Superior temporal gyrus (tissue), 1 donor: ENCODE measurements at regions not wholly inside any gene's neighbourhood (a gene's known extent, or its start where the extent isn't known, plus 50 kb on each side); places are given as distances from the start of the nearest gene placed in this dataset.
"Not testable (repeated sequence)": the region's sequence is repeated elsewhere in the genome, so short reads cannot be mapped to it uniquely, and the experiment has no call there.

ENCODE experiments used
- DNase-seq: peaks from one replicate; pipeline ENCODE4 v3.0.0-alpha.2; 2016; ENCODE audit errors: extremely low spot score

DNA sequence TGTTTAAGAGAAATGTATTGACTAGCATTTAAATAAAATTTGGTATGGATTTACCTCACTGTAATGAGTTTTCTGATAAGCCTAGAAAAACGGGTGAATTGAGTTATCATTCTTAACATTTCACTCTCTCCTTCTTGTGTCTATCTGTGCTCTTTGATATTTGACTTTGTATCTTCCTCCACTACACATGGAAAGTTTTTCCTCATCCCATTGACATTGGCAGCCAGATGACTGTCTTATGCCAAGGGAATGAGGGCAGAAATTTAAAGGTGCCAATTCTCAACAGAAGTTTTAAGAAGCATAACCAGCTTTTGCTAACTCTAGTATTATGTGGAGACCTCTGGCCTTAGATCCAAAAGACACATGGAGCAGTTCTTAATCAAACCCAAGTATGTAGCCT lies 376.6 kb downstream of the DSEL start:
- DNase-seq = no peak

DNA sequence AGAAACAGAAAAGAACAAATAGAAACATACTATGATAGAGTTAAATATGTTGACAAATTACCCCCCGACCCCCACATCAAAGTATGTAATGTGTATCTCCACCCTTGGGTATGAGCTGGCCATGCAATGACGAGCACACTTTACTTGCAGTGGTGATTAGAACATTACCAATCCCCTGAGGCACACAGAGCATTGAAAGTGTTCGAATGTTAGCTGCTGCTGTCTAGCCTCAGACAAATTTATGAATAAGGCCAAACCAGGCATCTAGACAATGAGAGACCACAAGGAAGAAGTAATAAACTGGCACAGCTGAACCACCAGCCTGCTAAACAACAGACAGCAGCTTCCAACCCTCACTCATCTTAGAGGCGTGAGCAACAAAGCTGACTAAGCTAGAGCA lies 380.5 kb downstream of the DSEL start:
- no peak for DNase-seq

DNA sequence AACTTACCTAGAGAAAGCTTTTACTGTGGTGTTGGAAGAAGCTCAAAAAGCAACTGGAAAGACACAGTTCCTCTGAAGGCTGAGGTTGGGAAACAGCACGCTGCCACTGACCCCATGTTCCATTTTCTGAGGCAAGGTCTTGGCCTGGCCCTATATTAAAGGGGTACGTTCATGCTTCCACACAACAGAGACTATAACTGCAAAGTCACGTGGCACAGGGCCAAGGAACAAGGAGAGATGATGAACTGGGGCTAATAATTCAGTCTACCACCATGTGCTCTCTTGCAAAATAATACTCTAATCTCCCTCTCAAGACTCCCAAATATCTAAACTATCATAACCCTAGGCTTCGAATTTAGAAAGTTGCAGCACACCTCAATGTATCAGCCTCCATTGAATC lies 381.6 kb downstream of the DSEL start:
- no peak for DNase-seq

DNA sequence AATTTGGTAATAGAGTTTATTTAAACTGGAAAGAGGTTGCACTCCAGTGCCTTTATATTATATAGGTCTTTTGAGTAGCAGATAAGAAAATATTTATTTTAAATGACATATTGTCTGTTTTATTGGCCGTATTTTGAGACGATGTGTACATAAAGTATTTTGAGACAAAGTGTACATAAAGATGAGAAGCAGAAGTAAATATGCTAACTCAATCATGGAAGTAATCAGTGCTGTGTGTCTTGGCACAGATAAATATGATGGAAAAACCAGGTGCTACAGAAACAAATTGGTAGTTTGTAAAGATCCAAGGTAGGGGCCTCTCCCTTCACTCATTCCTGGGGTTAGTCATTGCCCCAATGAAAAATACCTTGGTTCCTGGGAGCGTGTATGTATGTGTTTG lies 382.9 kb downstream of the DSEL start:
- DNase-seq = no peak

DNA sequence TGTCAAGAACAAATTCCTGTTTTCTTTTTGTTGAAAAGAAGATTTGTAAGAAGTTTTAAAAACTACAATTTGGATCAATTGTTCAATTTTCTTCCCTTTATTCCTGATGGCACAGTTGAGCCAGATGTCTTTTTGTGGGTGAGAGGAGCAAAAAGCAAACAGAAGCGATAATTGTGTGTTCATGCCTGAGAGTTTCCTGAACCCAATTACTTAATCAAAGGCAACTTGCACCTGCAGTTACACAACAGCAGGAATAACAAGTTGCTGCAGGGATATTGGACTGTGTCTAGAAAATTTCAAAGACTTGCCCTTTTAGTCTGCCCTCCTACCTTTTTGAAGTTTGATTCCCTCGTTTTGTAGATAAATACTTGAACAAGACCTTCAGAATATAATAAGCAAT lies 383.6 kb downstream of the DSEL start:
- no peak for DNase-seq

DNA sequence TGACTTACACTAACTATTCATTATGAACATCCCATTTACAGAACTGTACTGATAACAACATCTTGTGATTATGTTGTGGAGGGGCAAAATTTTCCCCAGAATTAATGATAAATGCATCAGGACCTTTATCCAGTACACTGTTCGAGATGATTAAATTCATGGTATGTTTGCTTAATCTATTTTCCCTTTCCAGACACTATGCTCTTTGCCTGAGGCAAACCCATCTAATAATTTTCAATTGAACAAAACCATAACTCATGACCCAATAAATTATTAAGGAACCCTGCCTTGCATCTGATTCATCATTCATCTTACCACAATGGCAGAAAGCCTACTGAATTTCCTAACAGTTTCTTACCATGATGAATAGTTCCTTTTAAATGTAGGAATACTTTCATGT lies 385.0 kb downstream of the DSEL start:
- DNase-seq = no peak

DNA sequence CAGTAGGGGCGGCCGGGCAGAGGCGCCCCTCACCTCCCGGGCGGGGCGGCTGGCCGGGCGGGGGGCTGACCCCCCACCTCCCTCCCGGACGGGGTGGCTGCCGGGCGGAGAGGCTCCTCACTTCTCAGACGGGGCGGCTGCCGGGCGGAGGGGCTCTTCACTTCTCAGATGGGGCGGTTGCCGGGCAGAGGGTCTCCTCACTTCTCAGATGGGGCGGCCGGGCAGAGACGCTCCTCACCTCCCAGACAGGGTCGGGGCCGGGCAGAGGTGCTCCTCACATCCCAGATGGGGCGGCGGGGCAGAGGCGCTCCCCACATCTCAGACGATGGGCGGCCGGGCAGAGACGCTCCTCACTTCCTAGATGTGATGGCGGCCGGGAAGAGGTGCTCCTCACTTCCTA lies 389.8 kb downstream of the DSEL start:
- not testable (repeated sequence) for DNase-seq

DNA sequence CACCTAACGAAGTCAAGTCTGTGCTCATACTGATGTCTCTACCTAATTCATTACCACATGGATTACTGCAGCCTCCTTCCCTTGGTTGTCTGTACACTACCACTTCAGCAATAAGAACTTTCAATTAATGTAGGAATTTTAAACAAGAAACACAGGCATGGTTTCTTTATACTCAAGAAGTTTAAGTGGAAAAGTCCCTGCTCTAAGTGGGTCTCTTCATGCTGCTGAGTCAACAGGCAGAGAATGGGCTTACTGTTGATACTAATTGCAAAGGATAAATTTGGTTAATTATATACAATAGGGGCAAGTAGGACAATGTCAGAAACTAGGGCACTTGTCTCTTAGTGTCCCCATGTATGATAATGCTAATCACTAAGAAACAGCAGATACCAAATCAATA lies 392.6 kb downstream of the DSEL start:
- DNase-seq = no peak

DNA sequence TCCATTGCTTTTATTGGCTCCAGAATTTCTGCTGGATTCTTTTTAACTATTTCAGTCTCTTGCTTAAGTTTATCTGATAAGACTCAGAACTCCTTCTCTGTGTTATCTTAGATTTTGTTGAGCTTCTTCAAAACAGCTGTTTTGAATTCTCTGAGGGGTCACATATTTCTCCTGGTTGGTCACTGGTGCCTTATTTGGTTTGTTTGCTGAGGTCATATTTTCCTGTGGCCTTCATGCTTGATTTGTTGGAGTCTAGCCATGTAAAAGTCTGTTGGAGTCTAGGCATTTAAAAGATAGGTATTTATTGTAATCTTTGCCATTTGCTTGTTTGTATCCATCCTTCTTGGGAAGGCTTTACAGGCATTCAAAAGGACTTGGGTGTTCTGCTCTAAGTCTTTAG lies 398.7 kb downstream of the DSEL start:
- no peak for DNase-seq

DNA sequence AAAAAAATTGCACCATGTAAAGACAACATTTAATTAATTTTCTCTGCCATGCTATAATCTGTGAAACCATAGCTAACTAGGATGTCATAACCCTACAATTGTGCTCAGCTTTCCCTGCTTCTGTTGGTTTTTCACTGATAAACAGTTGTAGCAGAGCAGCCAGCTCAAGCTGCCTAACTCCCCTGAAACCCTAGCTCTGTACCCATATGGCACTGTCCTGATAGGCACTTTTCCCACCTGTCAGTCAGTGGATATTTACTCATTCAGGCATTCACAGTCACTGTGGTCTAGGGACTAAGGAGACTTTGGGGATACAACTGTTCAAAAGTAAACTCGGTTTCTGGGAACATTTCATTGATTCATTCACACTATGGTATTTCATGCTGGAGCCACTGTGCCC lies 407.0 kb downstream of the DSEL start:
- DNase-seq = no peak

DNA sequence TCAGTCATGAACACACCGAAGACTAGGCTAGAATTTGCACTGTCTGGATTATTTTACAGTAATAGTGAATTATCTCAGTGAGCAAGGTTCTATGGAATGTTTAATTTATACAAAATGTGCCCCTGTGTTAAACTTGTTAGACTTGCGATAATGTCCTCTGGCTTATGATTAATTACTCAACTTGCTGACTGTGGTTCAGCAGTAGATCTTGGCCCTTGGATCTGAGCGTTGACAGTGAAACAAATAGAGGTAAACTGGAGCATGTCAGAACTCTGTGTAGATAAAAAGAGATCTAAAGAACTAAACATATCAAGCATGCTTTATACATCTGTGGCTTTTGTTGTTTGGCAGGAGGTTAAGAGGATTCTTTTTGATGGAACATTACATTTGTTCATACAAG lies 407.6 kb downstream of the DSEL start:
- DNase-seq = no peak

DNA sequence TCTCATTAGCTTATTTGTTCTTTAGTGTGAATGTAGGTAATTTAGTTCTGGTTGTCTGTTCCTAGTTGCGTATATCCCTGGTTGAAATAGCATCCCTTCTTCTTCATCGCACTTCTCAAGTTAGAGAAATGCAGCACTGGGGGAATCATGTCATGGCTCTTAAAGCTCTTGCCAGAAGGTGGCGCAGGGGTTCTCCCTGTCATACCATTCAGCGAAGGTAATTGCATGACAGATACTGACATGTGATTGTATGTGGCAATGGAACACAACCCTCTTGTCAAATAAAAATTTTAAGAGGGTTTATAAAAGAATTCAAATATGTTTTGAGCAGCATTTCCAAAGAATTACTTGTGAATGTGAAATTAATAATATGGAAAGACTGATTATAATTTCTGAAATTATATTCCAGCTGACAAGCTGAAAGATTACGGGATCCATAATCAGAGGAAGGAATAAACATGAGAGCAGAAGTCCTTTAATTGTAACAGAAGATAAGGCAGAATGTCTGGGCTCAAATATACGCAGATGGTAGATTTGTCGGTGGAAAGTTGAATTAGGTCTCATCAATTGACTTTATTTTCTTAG lies 411.7 kb downstream of the DSEL start:
- DNase-seq = peak; percentile 89

DNA sequence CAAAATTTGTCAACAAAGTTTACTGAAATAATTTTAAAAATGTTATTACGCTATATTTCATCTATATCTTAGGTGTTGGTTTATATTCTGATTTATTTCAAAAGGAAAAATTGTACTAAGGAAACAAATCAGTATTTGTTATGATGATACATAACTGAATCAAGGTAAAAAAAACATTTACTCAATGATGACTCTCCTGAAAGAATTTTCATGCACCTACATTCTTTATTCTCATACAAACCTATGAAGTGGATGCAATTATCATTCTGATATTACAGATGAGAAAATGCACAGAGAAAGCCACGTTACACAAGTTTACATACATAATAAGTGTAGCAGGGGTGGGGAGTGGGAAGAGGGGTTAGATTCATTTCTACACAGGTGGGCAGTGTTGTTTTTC lies 422.4 kb downstream of the DSEL start:
- DNase-seq = no peak

DNA sequence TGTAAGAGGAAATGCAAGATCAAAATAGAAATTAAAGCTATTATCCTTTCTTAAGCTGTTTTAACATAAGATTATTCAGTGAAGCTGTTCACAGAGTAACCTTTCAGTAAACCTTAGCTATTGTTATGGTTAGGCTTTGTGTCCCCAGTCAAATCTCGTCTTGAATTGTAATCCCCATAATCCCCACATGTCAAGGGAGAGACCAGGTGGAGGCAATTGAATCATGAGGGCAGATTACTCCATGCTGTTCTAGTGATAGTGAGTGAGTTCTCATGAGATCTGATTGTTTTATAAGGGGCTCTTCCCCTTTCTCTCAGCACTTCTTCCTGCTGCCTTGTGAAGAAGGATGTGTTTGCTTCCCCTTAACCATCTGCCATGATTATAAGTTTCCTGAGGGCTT lies 424.4 kb downstream of the DSEL start:
- no peak for DNase-seq

DNA sequence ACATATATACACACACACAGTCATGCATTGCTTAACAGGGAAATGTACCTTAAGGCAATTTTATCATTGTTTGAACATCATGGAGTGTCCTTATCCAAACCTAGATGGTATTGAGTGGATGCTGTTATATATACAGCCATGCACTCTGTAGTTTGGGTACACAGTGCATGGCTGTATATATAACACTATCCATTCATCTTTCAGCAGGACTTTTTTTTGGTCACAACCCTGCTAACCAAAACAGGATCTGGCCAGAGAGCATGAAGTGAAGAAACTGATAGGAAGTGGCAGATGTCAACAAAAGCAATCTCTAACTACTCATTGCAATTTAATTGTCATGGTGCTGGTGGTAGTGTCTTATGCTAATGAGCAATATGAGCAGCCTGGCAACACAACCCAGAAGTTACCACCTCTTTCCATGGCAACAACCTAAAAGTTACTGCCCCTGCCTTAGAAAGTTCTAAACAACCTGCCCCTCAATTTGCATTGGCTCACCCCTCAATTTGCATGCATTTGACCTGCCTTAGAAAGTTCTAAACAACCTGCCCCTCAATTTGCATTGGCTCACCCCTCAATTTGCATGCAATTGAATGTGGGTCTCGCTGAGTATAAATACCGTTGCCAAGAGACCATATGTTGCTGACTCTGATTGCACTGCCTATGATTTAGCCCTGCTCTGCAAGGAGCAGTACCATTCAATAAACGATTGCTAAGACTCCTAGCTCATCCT lies 434.9 kb downstream of the DSEL start:
- DNase-seq = no peak

DNA sequence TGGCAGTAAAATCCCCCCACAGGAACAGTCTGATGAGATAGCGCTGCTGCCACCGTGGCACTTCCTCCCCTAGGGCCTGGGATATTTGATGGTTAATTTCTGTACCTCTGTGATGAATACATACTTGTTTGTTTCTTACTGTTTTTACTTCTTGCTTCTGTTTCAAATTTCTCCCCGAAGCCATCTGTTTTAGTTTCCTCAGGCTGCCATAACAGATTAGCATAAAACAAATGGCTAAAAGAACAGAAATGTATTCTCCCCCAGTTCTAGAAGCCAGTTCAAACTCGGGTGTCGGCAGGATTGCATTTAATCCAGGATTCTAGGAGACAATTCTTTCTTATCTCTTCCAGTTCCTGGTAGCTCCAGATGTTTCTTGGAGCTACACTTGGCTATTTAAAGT lies 435.9 kb downstream of the DSEL start:
- DNase-seq = no peak

DNA sequence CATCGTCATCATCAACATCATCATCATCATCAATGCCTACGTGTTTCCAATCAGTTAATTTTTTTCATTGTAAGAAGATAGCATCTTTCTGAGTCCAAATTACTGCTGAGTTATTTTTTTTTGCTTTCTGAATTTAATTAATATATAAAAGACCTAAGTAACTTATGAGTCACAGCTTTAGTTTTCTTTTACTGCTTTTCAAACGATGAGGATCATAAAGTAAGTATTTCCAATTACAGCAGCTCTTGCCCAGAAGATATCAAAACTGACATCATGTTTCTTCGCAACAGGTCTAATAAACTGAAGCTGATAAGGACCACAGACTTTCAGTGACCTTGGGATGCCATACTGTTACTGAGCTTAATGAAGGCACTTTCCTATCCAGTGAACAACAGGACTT lies 442.2 kb downstream of the DSEL start:
- DNase-seq = no peak

DNA sequence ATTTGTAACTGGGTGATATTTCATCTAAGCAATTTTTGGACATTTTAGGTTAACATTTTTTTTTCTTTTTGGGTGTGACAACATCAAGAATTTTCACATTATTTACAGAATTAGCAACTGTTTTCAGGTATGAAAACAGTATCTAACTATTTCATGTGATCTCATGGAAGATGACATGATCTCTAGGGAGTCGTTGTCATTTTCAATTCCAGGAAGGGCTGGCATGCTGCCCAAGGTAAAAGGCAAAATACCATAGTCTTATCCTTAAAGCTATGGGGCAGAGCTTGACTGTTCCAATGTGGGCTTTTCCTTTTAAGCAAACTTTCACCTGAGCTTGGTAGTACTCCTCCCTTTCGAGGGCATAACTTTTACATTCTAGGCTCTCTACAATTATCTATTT lies 443.7 kb downstream of the DSEL start:
- DNase-seq = no peak

DNA sequence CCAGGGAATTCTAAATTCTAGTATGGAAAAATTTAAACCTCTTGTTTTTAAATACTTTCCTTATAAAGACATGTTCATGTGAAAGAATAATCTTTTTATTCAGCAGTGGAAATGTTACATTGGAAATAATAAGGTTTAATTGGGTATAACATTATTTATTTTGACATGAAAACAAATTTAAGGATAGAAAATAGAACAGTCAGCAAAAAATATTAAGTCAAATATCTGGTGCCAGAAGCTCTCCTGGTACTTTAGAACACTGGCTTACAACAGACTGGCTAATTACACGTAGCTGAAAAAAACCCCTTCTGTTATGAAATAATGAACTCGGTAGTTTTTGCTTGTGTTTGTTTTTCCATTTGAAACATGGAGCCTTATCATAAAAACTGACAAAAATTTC lies 447.9 kb downstream of the DSEL start:
- DNase-seq = no peak

DNA sequence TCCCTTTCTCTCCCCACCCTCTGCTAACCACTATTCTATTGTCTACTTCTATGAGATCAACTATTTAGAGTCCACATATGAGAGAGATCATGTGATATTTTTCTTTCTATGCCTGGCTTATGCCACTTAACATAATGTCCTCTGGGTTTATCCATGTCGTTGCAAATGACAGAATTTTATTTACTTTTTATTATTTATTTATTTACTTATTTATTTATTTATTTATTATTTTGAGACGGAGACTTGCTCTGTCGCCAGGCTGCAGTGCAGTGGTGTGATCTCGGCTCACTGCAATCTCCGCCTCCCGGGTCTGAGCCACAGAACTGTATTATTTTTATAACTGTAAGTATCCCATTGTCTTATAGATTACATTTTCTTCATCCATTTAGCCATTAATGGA lies 443.4 kb upstream of the CDH19 start:
- DNase-seq = no peak

DNA sequence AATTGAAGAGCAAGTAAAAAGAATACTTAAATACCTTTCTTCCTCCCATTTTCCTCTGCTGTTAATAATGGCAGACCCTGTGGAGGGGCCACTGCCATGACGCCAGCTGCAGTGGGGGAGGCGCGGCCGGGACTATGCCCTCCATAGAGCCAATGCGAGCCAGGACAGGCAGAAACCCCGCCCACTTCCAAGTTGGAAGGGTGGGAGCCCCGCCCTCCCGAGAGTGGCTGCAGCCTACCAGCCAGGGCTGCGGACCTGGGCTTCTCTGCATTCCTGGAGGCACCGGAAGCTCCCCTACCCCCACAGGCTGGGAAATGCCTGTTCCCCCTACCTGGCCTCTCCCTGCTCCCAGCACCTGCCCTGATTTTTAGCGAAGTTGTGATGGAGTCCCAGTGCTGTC lies 439.4 kb upstream of the CDH19 start:
- no peak for DNase-seq

DNA sequence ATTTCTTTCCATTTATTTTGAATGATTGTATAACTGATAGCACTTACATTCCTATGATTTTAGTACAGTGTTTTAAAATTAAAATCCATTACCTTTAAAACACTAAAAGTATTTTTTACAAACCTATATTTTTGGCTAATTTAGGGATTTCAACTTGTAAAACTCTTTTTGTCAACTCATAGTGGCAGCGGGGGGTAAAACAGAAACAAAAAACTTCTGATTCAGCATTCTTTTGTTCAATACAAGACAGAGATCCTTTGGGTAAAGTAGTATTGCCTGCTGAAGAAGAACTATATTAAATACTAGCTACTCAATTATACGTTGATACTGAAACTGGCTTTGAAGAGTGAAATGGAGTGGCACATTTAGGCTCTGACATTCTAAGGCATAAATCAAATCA lies 437.4 kb upstream of the CDH19 start:
- no peak for DNase-seq

DNA sequence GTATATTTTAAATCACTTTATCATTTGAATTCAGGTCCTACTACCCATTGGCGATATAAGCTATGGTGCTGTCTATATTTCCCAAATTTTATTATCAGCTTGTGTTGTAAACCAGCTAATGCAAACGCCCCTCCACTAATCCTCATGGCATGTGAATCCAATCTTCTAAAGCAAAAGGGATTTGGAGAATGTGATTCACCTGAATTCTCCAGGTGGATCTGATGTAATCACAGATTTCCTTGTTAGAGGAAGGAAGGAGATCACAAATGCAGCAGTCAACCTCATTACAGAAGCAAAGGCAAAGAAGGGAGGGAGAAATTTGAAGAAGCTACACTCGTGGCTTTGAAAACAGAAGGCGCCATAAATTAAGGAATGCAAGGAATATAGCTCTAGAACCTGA lies 431.1 kb upstream of the CDH19 start:
- DNase-seq = no peak

DNA sequence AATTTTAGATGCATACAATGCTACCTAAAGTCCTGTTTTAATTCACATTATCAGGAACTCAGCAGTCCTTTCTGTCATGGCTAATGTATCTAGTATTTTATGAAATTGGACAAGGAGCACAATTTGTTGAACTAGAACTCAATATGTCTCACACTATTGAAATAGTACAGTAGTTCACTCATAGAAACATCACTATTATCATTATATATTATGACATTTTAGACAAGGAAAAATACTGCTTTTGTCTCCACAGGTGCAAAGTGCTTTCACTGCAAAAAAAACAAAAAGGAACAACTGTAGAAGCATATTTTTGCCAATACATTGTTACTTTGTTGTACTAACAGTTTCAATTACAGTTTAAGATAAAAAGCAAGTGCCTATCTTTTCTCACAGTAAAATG lies 419.2 kb upstream of the CDH19 start:
- DNase-seq = no peak
